Adrenal gland (tissue), 9 donors: ENCODE measurements at regions not wholly inside any gene's neighbourhood (a gene's known extent, or its start where the extent isn't known, plus 50 kb on each side); places are given as distances from the start of the nearest gene placed in this dataset.

ENCODE experiments used
- DNase-seq, 7 donors: peaks; one replicate each; pipeline ENCODE4 v3.0.0-alpha.2; 2019 to 2020
- H3K27ac ChIP-seq, 5 donors: fragments of 200-600 bp; sonication (generic) in 4 of 5; 1 replicate in 3 of 5; 2 replicates in 2 of 5; pipeline versions ENCODE4 v1.5.1 to v1.8.0; 2016 to 2020; ENCODE audit warnings: mild to moderate bottlenecking in 1 of 5
- H3K27me3 ChIP-seq: fragments of 200-600 bp; 2 replicates; pipeline ENCODE4 v1.8.0; 2021
- H3K36me3 ChIP-seq, 2 donors: fragments of 200-600 bp; replicated peaks in 1 of 2; 1 replicate in 1 of 2; 2 replicates in 1 of 2; pipeline versions ENCODE4 v1.5.1 to v1.8.0; 2018 to 2022
- H3K4me1 ChIP-seq, 2 donors: fragments of 200-600 bp; replicated peaks in 1 of 2; 1 replicate in 1 of 2; 2 replicates in 1 of 2; pipeline versions ENCODE4 v1.5.1 to v1.8.0; 2018 to 2021
- H3K4me3 ChIP-seq, 4 donors: fragments of 200-600 bp; sonication (generic) in 3 of 4; one replicate each; pipeline ENCODE4 v1.5.1; 2016 to 2018
- H3K9me3 ChIP-seq, 3 donors: fragments of 200-600 bp; sonication (generic) in 1 of 3; replicated peaks in 1 of 3; 1 replicate in 2 of 3; 2 replicates in 1 of 3; pipeline versions ENCODE4 v1.5.1 to v1.8.0; 2016 to 2021
- POLR2A ChIP-seq, 2 donors: fragments of 450-650 bp; IDR thresholded peaks; one replicate each; pipeline ENCODE4 v1.6.1; 2017; ENCODE audit warnings: antibody characterized with exemption in 2 of 2, mild to moderate bottlenecking in 2 of 2, moderate library complexity in 1 of 2
- WGBS, 4 donors: extraction: QIAGEN DNeasy Blood & Tissue Kit in 2 of 4; methylation state at CpG; one replicate each; pipeline versions ENCODE4 v1.1.5 to v1.1.7; 2013 to 2017; 5-methylcytosine and 5-hydroxymethylcytosine counted together
- intact Hi-C, 2 donors: fragments of 100-400 bp; cut with DNase I; formaldehyde crosslinking; loops; one replicate each; pipeline versions ENCODE4 v1.14.1 to v1.15.0; 2022 to 2023
- small RNA-seq, 2 donors: library from RNA; depleted of rRNA; stranded (forward); fragments of <200 nt; gene quantifications; one replicate each; pipeline ENCODE3, GENCODE V24; 2016
- TF ChIP-seq, protein P1 (sequence below), 6 experiments: fragments of 450-650 bp in 4 of 6; fragments of 200-600 bp in 2 of 6; sonication (generic) in 1 of 6; IDR thresholded peaks; 1 replicate in 5 of 6; 2 replicates in 1 of 6; pipeline versions ENCODE4 v1.5.1 to v1.8.0; 2016 to 2021; ENCODE audit warnings: antibody characterized with exemption in 6 of 6, mild to moderate bottlenecking in 2 of 6, moderate library complexity in 1 of 6
- donor health status: healthy with polysubstance abuse.
- donor health status: Bipolar disorder and iron deficiency.
- donor health status: DM: yes; HTN: yes; CAD: no.
- donor health status: DM: no; HTN: no; CAD: no.
- donor health status: DM: no; HTN: no; CAD: no.

DNA sequence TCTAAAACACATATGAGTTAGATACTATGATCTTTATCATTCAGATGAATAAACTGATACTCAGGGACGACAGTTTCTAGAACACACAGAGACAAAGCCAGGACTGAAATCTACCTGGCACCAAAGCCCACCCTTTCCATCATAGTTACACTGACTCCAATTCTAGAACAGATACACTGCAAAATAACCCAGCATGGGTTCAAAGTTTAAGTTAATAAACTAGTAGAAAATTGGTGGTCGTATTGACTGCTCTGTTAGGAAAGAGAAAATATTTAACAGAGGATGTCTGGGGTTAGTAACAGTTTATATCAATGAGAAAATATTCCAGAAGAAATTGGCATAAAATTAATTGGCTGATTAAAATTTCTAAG is 60.8 kb upstream of the BCL9 start:
- intact Hi-C loops = no loop called here
- no peaks in the 10 kb centered on the region for H3K36me3 ChIP-seq
- WGBS, 4 donors = 28 to 74% (median 53%) methylated on average over 2 of the region's 2 CpGs

DNA sequence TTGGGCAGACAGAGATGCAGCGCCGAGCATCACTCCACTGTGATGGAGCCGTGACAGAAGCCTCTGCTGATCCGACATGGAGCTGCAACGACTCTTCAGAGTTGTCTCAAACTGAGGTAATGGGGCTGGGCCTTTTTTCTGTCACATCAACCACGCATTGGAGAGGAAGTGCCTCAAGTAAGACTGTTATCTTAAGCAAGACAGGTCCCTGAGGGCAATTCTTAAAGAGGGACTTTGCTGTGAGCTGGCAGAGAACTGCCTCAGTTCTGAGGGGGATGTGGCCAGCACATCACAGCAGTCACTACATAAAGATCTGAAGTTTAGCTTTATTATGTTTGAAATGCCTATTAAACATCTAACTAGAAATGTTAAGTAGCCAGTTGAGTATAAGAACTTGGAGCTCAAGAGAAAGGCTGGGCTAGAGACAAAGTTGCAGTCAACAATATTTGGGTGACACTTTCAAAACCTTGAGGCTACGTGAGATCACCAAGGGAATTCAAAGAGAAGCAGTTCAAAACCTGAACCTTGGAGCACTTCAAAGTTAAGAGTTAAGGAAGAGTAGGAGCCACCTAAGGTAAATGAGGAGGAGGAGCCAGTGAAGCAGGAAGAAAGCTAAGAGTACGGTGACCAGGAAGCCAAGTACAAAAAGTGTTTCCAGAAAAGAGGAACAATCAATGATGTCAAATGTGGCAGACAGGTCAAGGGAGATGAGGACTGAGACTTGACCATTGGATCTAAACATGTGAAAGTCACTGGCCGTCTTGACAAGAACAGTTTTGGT is 54.2 kb upstream of the BCL9 start:
- WGBS, 4 donors = 60 to 77% (median 71%) methylated on average over 9 of the region's 9 CpGs
- Histone ChIP-seq H3K4me3 (no peak overlapping the region), H3K36me3 (no peaks in the 10 kb centered on the region), H3K27me3 (peaks cover 4% of the 10 kb centered on the region), H3K27ac (no peak overlapping the region), H3K9me3 (no peaks in the 10 kb centered on the region), H3K4me1 (no peaks in the 10 kb centered on the region)
- intact Hi-C loops = no loop called here
- no peak for TF ChIP-seq POLR2A (IDR thresholded peaks at IDR 0.05)
- TF ChIP-seq, protein P1, sequence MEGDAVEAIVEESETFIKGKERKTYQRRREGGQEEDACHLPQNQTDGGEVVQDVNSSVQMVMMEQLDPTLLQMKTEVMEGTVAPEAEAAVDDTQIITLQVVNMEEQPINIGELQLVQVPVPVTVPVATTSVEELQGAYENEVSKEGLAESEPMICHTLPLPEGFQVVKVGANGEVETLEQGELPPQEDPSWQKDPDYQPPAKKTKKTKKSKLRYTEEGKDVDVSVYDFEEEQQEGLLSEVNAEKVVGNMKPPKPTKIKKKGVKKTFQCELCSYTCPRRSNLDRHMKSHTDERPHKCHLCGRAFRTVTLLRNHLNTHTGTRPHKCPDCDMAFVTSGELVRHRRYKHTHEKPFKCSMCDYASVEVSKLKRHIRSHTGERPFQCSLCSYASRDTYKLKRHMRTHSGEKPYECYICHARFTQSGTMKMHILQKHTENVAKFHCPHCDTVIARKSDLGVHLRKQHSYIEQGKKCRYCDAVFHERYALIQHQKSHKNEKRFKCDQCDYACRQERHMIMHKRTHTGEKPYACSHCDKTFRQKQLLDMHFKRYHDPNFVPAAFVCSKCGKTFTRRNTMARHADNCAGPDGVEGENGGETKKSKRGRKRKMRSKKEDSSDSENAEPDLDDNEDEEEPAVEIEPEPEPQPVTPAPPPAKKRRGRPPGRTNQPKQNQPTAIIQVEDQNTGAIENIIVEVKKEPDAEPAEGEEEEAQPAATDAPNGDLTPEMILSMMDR (IDR thresholded peaks at IDR 0.05) = no peak
- DNase-seq = no peak

More for the DNA sequence above, 60.8 kb upstream of the BCL9 start:
- Histone ChIP-seq H3K4me3 (no peak overlapping the region), H3K9me3 (no peaks in the 10 kb centered on the region), H3K4me1 (no peaks in the 10 kb centered on the region), H3K27ac (no peak overlapping the region), H3K27me3 (peaks cover 9% of the 10 kb centered on the region)
- TF ChIP-seq, protein P1 (IDR thresholded peaks at IDR 0.05) = no peak
- TF ChIP-seq POLR2A (IDR thresholded peaks at IDR 0.05) = no peak
- no peak for DNase-seq

DNA sequence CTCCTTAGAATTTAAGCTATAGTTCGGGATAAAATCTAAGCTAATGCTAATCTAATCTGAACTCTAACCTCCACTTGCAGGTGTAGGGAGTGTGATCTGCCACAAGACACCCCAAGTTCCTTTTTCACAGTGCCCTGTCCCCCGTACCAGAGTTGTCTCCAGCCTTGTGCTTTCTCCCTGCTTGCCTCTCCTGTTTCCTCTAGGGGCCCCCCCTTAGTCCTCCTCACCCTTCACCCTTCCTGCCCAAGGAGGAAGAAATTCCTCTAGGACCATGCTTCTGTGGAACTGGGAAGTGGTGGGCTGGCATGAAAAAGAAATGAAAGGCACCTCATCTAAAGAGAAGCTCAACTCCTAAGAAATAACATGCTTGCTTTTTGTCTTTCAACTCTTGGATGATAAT is 50.2 kb upstream of the BCL9 start:
- no peaks in the 10 kb centered on the region for H3K36me3 ChIP-seq
- no peak overlapping the region for H3K27ac ChIP-seq
- TF ChIP-seq POLR2A (IDR thresholded peaks at IDR 0.05) = no peak
- TF ChIP-seq, protein P1 (IDR thresholded peaks at IDR 0.05) = no peak
- peaks cover 0 to 6% of the 10 kb centered on the region in 2 donors for H3K4me1 ChIP-seq
- H3K4me3 ChIP-seq = no peak overlapping the region
- DNase-seq = no peak
- no peaks in the 10 kb centered on the region for H3K27me3 ChIP-seq
- intact Hi-C loops = loop anchor here in 1 of 2 donors (5.0 kb wide), 1 partner anchor 151 kb away; no protein-coding TSS in a partner anchor
- WGBS, 4 donors = 14 to 57% (median 41%) methylated on average over 2 of the region's 2 CpGs
- H3K9me3 ChIP-seq = no peaks in the 10 kb centered on the region

Small RNAs in the stretch of these regions (small RNA-seq; reads per million reads assigned to genes)
- gene RF00019 = 0 reads per million in 2 donors
